ENCODE measurements at regions not wholly inside any gene's neighbourhood (a gene's known extent, or its start where the extent isn't known, plus 50 kb on each side); places are given as distances from the start of the nearest gene placed in this dataset.

GRCh38 chr21:35732788-35733187, 327.5 kb downstream of the SETD4 start:
- no peak for TF ChIP-seq CTCF (IDR thresholded peaks at IDR 0.05)
- TF ChIP-seq POLR2A (IDR thresholded peaks at IDR 0.05), result no peak

All from upper lobe of left lung (tissue), 4 donors.